HepG2 (cell line): ENCODE measurements at regions not wholly inside any gene's neighbourhood (a gene's known extent, or its start where the extent isn't known, plus 50 kb on each side); places are given as distances from the start of the nearest gene placed in this dataset.

Source experiments
- ETV6 ChIP-seq: sonication (generic); formaldehyde crosslinking; conservative IDR thresholded peaks from 2 replicates; pipeline ENCODE4 v1.4.0; 2020; ENCODE audit warnings: missing genetic modification reagents
- HDAC2 ChIP-seq: sonication (generic); formaldehyde crosslinking; IDR thresholded peaks from 2 replicates; pipeline ENCODE4 v1.4.0; 2020; ENCODE audit warnings: missing genetic modification reagents
- HNRNPUL1 ChIP-seq: fragments of 200-400 bp; formaldehyde crosslinking; IDR thresholded peaks from 2 replicates; pipeline ENCODE4 v1.6.1; 2017; ENCODE audit warnings: low read depth, mild to moderate bottlenecking, low read length, moderate library complexity
- TAF1 ChIP-seq: sonication (generic); formaldehyde crosslinking; IDR thresholded peaks from 2 replicates; pipeline ENCODE4 v1.4.0; 2020; ENCODE audit warnings: missing genetic modification reagents
- TBP ChIP-seq: sonication (generic); formaldehyde crosslinking; IDR thresholded peaks from 2 replicates; pipeline ENCODE4 v1.5.0; 2020; ENCODE audit warnings: missing genetic modification reagents
- THYN1 ChIP-seq: sonication (generic); formaldehyde crosslinking; IDR thresholded peaks from 2 replicates; pipeline ENCODE4 v1.8.1; 2023; ENCODE audit warnings: low read depth, mild to moderate bottlenecking, moderate library complexity, missing genetic modification reagents, borderline replicate concordance
- ZMAT3 ChIP-seq: sonication (generic); formaldehyde crosslinking; conservative IDR thresholded peaks from 2 replicates; pipeline ENCODE4 v1.7.0; 2021; ENCODE audit warnings: missing genetic modification reagents
- ZNF431 ChIP-seq: sonication (generic); formaldehyde crosslinking; IDR thresholded peaks from 2 replicates; pipeline ENCODE4 v1.9.0; 2022; ENCODE audit warnings: missing genetic modification reagents, low read depth, mild to moderate bottlenecking, borderline replicate concordance
- ZNF644 ChIP-seq: IDR thresholded peaks from 2 replicates; pipeline ENCODE4 v1.6.1; 2016; ENCODE audit warnings: low read depth
- ZSCAN29 ChIP-seq: sonication (generic); formaldehyde crosslinking; conservative IDR thresholded peaks from 2 replicates; pipeline ENCODE4 v1.4.0; 2020; ENCODE audit warnings: mild to moderate bottlenecking, missing genetic modification reagents
- TF ChIP-seq, protein P1 (sequence below), 2 experiments: fragments of 450-650 bp in 1 of 2; sonication (generic) in 1 of 2; formaldehyde crosslinking; IDR thresholded peaks; 2 replicates each; pipeline versions ENCODE4 v1.5.0 to v1.8.0; 2020 to 2022; ENCODE audit warnings: mild to moderate bottlenecking in 1 of 2, missing genetic modification reagents in 1 of 2
- TF ChIP-seq, protein P2 (sequence below): IDR thresholded peaks from 2 replicates; pipeline ENCODE4 v1.6.1; 2016; ENCODE audit warnings: low read depth, borderline replicate concordance
- TF ChIP-seq, protein P3 (sequence below): sonication (generic); formaldehyde crosslinking; IDR thresholded peaks from 2 replicates; pipeline ENCODE4 v1.8.1; 2023; ENCODE audit warnings: mild to moderate bottlenecking, missing genetic modification reagents, borderline replicate concordance
- TF ChIP-seq, protein P4 (sequence below): sonication (generic); formaldehyde crosslinking; IDR thresholded peaks from 2 replicates; pipeline ENCODE4 v1.5.1; 2020; ENCODE audit warnings: mild to moderate bottlenecking, missing genetic modification reagents

DNA sequence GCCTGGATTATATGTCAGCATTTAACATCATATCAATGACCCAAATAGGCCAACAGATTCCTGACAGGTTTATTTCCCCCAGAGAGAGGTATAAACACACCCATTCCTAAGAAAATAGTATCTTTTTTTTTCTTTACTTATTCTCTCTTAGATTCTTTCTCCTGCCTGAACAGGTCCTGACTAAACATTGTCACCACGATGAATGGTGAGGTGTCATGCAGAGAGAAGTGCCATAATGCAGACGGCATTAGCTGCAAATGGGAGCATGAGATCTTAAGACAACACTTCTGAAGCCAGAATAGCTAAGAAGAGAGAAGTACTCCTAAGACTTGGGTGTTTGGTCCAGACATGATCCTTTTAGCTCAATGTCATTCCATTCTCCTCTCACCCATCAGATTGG is 131.3 kb downstream of the ZNF648 start:
- TF ChIP-seq HDAC2 (CRISPR knock-in tag) (no peak), TAF1 (CRISPR knock-in tag) (no peak), ZMAT3 (CRISPR knock-in tag) (no peak), ZSCAN29 (no peak), ZNF644 (CRISPR knock-in tag) (no peak), ZNF431 (CRISPR knock-in tag) (no peak), HNRNPUL1 (no peak), TBP (CRISPR knock-in tag) (no peak), ETV6 (CRISPR knock-in tag) (no peak), THYN1 (CRISPR knock-in tag) (no peak)
- TF ChIP-seq, protein P1, sequence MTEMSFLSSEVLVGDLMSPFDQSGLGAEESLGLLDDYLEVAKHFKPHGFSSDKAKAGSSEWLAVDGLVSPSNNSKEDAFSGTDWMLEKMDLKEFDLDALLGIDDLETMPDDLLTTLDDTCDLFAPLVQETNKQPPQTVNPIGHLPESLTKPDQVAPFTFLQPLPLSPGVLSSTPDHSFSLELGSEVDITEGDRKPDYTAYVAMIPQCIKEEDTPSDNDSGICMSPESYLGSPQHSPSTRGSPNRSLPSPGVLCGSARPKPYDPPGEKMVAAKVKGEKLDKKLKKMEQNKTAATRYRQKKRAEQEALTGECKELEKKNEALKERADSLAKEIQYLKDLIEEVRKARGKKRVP (CRISPR knock-in tag; IDR thresholded peaks at IDR 0.05), result no peak
- TF ChIP-seq, protein P2, sequence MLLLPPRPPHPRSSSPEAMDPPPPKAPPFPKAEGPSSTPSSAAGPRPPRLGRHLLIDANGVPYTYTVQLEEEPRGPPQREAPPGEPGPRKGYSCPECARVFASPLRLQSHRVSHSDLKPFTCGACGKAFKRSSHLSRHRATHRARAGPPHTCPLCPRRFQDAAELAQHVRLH (CRISPR knock-in tag), result no peak
- TF ChIP-seq, protein P3, sequence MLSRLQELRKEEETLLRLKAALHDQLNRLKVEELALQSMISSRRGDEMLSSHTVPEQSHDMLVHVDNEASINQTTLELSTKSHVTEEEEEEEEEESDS (CRISPR knock-in tag), result no peak
- TF ChIP-seq, protein P4, sequence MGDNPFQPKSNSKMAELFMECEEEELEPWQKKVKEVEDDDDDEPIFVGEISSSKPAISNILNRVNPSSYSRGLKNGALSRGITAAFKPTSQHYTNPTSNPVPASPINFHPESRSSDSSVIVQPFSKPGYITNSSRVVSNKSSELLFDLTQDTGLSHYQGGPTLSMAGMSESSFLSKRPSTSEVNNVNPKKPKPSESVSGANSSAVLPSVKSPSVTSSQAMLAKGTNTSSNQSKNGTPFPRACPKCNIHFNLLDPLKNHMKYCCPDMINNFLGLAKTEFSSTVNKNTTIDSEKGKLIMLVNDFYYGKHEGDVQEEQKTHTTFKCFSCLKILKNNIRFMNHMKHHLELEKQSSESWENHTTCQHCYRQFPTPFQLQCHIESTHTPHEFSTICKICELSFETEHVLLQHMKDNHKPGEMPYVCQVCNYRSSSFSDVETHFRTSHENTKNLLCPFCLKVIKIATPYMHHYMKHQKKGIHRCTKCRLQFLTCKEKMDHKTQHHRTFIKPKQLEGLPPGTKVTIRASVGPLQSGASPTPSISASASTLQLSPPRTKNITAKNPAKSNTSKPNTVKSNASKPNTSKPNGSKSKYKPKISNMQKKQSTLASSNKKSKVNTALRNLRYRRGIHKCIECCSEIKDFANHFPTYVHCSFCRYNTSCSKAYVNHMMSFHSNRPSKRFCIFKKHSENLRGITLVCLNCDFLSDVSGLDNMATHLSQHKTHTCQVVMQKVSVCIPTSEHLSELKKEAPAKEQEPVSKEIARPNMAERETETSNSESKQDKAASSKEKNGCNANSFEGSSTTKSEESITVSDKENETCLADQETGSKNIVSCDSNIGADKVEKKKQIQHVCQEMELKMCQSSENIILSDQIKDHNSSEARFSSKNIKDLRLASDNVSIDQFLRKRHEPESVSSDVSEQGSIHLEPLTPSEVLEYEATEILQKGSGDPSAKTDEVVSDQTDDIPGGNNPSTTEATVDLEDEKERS (CRISPR knock-in tag), result no peak
